Cerebellar nuclear complex (tissue), 1 donor: ENCODE measurements at regions not wholly inside any gene's neighbourhood (a gene's known extent, or its start where the extent isn't known, plus 50 kb on each side); places are given as distances from the start of the nearest gene placed in this dataset.
"Not testable (repeated sequence)": the region's sequence is repeated elsewhere in the genome, so short reads cannot be mapped to it uniquely, and the experiment has no call there.

Source experiments
- DNase-seq, 2 experiments: peaks; one replicate each; lab custom pipeline; 2025; lab: John Stamatoyannopoulos, UW

DNA sequence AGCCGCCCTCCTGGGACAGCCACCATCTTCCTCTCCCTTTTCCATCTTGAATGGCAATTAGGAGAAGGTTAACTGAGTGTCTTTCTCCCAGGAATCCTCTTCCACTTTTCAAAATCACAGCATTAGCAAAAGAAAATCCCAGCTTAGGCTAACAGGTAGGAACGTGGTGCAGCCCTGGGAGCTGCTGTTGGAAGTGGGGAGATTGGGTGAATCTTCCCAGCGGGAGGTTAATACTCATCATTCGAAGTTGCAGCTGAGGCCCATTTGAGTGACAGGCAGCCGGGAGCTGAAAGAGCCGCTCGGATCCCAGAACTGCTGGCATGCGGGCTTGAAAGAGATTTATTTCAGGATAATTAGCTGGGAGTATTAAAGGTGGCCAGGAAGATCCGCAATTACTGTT, 306.0 kb downstream of the BCL11A start:
- DNase-seq = no peak

DNA sequence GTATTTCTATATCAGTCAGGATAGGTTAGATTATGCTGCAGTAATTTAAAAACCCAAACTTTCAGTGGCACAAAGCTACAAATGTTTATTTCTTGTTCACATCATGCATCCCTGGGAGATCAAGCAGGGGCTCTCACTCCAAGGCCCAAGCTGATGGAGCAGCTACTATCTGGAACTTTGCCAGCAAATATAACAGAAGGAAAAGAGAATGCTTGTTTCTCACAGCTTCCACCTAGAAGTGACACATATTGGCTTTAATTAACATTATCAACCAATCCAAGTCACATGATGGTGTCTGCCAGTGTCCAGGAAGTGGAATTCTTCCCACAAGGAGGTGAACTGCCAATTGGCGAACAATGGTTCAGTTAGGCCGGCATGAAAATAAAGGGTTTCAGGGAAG, 306.9 kb downstream of the BCL11A start:
- DNase-seq = no peak

DNA sequence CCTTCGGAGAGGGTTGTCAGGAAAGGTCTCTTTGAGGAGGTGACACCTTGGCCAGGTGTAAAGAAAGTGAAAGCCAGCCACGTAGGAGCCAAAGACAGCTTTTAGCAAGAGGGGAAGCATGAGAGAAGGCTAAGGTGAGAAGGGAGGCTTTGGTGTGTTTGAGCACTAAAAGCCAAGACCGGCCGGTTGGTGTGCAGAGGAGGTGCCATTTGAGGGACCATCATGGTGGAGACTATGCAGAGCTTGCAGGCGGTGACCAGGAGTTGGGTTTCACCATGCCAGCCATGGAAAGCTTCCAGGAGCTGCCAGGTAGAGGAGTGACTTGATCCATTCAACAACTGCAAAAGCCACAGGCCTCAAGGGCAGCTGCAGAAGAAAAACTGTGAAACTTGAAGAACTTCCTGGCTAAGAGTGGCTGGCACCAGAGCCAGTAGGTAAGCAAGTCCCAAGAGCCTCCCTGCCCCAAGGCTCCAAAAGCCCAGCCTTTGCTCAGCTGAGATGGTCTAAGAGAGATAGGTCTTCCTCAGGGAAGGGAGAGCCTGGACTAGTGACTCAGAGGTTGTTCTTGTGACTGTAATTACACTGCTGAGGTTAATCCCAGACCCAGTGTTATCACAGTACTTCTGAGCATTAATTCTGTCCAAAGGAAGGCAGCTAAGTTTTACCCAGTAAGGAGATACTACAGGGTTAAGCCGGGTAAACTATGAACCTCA, 319.0 kb downstream of the BCL11A start:
- no peak for DNase-seq

DNA sequence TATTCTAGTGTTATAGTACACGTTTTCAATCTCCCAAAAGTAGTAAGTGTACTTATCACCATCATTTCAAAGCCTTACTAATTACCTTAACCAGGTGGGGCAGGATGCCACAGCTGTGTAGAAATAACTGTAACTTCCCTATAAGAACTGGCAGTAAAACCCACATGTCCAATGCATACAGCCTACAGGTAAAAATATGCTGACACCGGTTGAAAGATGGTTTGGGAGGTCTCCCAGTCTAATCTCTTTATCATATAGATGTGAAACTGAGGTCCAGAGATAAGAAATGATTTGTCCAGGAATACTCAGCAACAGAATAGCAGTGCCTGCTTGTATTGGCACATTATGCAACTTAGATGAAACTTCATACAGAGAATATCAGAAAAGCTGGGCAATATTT, 322.9 kb downstream of the BCL11A start:
- DNase-seq = no peak

DNA sequence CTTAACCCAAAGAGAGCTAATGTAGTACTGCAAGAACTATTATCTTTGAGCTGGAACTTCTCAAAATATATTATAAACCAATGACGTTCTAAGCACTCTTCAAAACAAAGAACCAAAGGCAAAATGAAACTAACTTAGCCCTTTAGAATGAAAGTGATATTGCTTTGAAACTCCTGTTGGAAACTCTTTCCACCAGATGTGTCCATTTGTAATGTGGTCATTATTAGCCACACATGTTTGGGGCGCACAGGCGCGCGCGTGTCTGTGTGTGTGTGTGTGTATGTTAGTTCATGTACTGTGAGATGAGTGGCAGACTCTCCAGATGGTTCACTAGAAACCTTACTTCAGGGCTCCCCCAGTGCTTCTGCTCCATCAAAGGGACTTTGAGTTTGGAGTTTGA, 323.4 kb downstream of the BCL11A start:
- no peak for DNase-seq

DNA sequence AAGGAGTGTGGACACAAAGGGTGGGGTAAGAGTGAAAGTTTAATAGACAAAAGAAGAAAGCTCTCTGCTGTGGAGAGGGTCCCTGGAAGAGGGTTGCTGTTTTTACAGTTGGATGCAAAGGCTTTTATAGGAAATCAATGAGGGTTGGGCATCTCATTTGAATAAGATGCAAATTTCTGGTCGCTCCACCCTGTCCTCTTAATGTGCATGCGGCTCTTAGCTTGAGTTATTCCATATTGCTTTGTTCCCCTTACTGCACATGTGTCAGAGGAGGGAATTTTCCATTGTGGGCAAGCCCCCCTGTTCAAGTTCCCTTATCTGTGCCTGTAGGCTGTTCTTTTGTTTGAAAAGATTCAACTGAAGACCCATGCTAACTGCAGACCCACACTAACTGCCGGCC, 326.5 kb downstream of the BCL11A start:
- DNase-seq = no peak

DNA sequence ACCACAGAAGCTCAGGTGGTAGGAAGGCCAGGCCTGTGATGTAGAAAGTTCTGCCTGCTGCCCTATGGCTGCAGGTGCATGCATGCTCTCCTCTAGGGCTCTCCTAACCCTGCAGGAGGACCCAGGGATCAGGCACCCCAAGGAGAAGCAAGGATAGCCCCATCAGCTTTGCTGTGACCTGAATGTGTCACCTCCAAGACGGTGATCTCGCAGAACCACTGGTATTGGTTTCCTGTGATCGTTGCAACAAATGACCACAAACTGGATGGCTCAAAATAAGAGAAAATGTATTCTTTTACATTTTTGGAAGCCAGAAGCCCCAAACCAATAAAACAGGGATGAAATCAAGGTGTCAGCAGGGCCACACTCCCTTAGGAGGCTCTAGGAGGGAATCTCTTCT, 327.3 kb downstream of the BCL11A start:
- DNase-seq = no peak

DNA sequence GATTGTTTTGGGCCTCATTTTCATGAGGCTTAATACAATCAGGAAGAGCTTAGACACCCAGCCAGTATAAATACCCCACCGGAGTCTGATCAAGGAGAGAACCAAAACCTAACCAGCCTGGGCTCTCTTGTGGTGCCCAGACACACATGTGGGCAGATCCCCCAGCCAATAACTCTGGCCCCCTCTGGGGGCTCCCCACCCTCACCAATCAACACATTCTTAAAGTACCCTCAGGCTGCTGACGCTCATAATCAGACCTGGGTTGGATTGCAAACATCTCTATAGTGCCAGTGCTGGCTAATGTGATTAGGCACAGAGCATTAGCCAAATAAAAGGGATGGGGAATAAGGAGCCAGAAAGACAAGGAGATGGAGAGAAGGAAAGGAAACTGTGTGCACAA, 329.6 kb downstream of the BCL11A start:
- DNase-seq = no peak

DNA sequence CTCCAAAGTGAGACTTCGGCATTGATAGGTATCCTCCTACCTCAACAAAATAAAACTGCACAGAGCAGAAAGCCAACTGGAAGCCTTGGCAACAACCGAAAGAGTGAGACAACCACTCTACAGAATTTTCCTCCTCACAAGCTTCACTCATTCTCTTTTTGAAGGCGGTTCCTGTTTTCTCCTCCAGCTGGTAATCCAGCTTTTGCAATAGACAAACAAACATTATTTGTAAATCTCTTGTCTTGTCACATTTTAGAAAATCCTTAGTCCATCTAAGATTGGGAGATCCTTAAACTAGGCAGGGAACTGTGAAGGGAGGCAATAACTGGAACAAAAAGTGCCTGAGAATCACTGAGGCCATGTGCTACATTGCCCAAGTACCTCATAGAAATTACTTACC, 332.4 kb downstream of the BCL11A start:
- DNase-seq = no peak

DNA sequence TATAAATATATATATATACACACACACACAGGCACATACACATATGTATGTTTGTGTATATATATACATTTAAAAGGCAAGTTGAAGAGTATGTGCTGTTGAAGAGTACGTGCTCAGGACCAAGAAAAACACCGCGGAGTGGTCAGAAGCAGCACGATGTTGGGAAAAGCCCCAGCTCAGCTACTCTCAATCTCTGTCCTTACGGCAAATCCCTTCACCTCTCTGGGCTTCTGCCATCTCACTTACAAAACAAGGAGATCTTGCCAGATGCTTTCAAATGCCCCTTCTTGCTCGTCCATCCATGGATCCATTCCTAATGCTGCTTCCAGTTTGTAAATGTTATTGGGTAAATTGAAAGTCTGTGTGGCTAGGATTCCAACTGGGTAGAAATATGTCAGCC, 333.9 kb downstream of the BCL11A start:
- DNase-seq = no peak

DNA sequence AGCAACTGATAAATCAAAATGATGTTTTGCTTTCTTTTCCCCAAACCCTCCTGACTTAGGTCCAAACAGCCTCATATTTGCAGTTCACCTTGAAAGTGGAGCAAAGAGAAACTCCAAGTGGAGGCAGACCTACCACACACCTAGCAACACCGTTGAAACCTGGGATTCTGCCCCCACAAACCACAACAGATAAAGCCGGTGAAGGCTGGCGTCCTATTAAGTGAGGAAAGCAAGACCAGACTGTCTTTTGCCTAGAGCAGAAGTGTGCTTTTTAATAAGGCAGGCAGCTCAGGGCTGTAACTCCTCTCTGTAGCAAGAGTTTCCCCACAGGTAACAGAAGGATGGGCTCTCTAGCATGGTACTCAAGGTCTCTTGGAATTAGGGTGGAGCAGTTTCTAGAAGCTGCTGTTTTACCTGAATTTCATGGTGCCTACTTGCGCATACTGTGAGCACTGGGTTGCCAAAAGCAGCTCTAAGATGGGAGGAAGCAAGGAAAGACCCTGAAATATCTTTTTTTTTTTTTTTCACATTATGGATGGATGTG, 336.9 kb downstream of the BCL11A start:
- no peak for DNase-seq

DNA sequence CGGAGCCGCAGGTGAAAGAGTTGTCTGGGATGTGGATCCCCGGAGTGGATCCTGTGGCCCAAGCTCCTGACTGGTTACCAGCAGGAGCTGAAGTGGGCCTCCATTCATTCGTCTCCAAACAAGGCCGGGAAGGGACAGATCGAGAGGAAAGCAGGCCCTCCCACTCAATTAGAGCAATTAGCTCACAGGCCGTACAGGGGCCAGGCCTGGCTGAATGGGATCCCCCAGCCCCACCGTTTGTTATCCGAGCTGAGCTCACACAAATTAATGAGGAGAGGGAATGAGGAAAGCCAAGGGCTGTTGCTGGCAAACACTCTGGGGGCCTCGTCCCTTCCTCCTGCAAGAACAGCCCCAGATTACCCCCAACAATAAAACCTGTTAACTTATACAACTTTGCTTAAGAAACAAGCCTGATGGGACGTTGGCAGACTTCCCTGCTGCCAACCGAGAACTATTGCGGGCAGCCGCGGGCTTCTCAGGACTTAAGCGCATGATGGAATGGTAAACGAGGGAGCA, 338.0 kb downstream of the BCL11A start:
- no peak for DNase-seq

DNA sequence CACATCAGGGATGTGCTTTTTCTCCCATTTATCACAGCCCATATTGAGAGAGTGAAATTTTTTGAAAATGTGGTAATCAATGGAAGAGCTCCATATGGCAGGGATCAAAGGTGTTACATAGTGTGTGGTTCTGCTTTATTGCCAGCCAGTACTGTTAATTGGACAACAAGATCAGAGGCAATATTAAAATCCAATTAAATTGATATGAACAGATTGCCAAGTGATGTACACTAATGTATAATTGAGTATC, 338.9 kb downstream of the BCL11A start:
- no peak for DNase-seq

DNA sequence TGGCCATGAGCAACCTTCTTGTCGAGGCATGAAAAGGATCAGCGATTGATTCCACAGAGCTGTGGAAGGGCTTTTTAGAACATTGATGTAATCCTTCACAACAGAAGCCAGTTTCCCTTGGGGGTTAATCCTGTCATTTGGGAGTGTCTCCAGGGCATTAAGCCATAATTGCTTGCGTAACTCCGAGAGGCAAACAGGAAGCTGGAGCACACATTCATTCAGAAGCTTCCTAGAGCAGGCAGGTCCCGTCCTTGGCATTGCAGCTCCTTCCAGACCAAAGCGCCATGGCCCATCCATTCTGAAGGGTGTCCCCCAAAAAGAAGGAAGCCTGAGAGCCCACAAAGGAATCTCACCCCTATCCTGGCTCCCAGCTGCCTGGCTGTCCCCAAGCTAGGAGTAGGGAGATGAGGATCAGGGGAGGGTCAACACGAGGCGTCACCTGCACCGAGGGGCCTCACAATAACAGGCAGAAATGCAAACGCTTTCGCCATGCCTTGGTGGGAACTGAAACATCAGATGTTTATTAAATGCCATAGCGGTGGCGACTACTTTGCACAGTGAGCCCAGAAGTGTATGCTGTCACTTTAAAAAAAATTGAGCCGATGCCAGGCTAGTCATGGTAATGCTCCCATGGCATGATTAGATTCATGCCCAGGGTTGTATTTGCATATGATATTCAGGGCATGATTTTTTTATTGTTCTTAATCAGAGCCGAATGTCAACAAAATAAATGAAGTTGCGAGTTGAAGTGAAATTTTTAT, 339.4 kb downstream of the BCL11A start:
- DNase-seq = no peak

DNA sequence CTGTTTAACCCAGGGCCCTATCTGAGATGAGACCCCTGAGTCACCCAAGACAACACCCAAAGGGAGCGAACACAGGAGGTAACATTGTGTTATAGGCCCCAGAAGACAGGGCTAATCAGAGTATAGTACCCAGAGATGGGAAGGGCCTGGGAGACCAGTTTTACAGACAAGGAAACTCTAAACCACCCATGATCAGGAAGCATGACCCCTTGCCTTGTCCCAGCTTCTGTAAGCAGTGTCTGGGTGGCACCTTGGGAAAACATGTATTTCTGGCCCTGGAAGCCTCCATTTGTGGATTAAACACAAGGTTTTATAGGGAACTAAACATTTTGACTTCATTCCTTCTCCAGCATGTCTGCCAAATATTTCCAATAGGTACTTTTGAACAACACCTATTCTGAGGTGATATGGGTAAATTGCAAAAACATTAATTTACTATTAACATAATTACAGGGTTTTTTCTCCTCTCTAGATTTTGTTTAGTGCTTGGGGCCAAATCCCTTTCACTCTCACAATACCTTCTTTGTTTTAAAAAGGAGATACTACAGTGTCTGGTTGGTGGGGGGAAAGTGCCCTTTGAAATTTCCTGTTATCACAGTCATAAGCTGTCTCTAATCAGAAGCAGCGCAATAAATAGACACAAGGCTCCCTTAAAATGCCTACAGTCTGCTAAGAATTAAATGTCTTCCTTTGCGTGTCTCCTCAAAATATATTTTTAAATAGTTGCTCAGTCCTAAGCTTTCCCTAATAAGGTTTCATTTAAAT, 341.1 kb downstream of the BCL11A start:
- no peak for DNase-seq

DNA sequence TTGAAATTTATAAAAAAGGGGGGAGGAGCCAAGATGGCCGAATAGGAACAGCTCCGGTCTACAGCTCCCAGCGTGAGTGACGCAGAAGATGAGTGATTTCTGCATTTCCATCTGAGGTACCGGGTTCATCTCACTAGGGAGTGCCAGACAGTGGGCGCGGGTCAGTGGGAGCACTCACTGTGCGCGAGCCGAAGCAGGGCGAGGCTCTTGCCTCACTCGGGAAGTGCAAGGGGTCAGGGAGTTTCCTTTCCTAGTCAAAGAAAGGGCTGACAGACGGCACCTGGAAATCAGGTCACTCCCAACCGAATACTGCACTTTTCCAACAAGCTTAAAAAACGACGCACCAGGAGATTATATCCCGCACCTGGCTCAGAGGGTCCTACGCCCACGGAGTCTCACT, 364.4 kb downstream of the BCL11A start:
- not testable (repeated sequence) for DNase-seq

DNA sequence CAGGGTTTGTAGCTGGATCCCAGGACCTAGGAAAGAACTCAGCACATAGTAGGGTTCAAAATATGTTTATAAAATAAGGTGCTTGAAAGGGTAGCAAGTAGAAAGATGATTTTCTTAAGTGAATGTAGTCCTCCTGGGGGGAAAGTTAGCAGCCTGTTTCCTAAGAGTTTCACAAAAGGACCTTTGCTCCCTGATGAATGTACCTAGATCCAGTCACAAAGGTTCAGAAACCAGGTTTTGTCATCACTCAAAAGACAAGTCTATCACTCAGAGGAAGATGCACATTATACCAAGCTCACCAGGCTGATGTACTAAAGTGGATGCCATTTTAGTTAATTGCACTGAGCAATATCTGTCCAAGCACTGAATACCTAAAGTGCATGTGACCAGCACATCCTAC, 378.2 kb downstream of the BCL11A start:
- no peak for DNase-seq

DNA sequence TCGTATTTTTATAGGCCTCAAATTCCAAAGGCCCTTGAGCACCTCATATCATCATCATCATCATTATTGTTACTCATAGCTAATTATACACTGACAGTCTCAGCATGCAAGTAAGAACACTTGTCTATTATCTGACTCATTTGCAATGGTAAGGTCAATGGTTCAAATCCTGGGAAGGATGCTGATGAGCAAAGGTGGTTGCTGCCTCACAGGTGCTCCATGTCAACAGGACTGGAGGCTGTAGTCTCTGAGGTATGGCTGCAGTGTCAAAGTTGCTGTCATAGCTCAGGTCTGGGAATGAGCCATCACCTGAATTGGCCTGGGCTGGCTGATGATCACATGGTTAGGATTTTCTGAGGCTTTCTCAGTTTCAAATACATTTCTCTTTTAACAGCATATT, 379.3 kb downstream of the BCL11A start:
- no peak for DNase-seq

DNA sequence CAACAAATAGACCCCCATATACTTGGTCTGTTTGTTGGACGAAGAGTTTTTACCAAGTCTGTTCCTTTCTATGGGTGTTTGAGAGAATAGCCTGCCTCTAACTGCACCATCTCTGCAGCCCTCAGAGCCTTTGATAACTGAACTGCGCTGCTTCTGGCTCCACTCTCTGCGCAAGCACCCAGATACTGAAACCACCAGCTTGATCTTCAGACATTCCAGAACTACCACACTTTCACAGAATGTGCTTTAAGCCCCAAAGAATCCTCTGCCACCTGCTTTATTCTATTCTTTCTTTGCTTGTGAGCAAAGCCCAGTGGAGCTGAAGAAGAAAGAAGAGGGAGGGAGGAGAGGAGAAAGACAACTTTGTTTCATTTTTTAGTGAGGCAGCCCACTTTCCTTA, 380.7 kb downstream of the BCL11A start:
- no peak for DNase-seq

DNA sequence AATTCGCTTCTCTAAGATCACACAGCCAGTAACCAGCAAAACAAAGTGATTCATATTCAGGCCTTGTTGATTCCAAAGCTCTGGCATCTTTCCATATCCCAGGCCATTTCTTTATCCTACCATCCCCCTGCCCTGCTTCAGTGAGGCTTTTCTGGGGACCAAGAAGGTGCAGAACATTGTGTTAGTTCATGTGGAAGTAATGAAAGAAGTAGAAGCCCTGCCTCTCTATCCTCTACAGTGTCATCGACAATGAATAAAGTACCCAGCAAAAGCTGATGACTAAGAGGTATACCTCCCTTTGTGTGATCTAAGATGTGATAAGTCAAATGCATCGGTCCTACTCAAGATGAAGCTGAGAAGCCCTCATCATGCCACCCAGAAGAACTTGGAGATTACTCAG, 383.2 kb downstream of the BCL11A start:
- no peak for DNase-seq

DNA sequence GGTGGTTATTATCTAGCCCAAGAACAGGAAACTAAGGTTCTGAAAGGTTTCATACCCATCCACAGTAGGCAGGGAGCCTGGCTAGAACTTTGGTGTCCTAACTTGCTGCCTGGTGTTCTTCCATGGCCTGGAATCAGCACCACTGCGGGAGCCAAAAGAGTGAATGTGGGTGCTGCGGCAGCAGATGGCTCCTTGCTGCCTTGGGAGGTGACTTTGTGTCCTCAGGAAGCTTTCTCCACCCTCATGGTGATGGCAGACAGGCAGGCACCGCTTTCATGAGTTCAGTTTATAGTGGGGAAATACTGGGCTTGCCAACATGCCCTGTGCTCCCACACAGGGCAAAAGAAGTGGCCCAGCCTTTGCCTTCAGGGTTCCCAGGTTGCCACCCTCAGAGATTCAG, 385.2 kb downstream of the BCL11A start:
- DNase-seq = no peak

DNA sequence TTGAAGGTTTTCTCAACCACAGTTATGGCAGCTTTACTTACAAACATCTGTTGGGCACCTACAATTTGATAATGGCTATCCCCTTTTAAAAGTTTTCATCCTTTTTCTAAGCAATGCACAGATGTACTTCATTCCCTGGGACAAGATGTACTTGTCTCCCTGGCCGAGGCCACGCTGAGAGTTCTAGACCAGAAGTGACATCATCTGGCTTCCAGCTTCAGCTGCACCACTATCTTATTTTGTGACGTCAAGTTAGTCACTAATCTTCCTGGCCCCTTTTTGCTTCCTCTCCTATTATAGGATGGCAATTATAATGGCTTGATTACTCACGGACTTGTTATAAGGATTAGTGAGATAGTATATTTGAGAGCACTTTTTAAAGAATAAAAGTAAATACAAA, 386.4 kb downstream of the BCL11A start:
- DNase-seq = no peak

DNA sequence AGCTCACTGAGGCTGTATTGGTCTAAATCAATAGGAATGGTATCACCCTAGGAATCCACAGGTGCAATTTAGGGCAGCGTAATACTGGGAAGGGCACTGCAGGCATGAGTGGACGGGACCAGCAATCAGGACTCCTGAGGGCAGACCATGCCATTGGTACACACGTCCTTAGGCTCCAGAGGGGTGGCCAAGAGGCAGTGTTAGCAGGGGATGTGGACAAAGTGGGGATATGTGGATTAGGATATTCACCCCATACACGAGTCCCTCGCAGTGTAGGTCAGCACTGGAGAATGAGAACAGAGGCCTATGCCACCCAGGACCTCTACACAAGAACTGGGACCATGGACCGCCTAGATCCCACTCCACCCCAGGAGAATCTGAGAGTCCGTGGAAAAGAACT, 389.8 kb downstream of the BCL11A start:
- DNase-seq = no peak
